Sigmoid colon (tissue), 6 donors: ENCODE measurements at regions not wholly inside any gene's neighbourhood (a gene's known extent, or its start where the extent isn't known, plus 50 kb on each side); places are given as distances from the start of the nearest gene placed in this dataset.
A peak's percentile ranks its signal among the peaks of the same experiment; 100 is the strongest.

Source experiments
- DNase-seq: peaks from one replicate; pipeline ENCODE4 v3.0.0-alpha.2; 2019
- H3K27ac ChIP-seq, 4 donors: fragments of 200-600 bp; sonication (generic); one replicate each; pipeline ENCODE4 v1.5.1; 2016 to 2019; ENCODE audit warnings: mild to moderate bottlenecking in 1 of 4
- H3K27me3 ChIP-seq, 3 donors: fragments of 200-600 bp; sonication (generic); one replicate each; pipeline ENCODE4 v1.5.1; 2019; ENCODE audit warnings: mild to moderate bottlenecking in 1 of 3
- H3K36me3 ChIP-seq, 4 donors: fragments of 200-600 bp; sonication (generic); one replicate each; pipeline ENCODE4 v1.5.1; 2016 to 2019
- H3K4me1 ChIP-seq, 4 donors: fragments of 200-600 bp; sonication (generic); one replicate each; pipeline ENCODE4 v1.5.1; 2017 to 2019
- H3K4me3 ChIP-seq, 4 donors: fragments of 200-600 bp; sonication (generic); one replicate each; pipeline ENCODE4 v1.5.1; 2017 to 2019; ENCODE audit warnings: mild to moderate bottlenecking in 2 of 4, moderate library complexity in 1 of 4
- H3K9me3 ChIP-seq, 4 donors: fragments of 200-600 bp in 3 of 4; sonication (generic) in 3 of 4; one replicate each; pipeline versions ENCODE4 v1.5.1 to v1.6.1; 2013 to 2019
- EP300 ChIP-seq, 4 donors: sonication (generic); formaldehyde crosslinking; IDR thresholded peaks; one replicate each; pipeline ENCODE4 v1.6.1; 2017; ENCODE audit warnings: antibody characterized with exemption in 4 of 4
- POLR2A ChIP-seq, 2 donors: fragments of 450-650 bp; IDR thresholded peaks; one replicate each; pipeline ENCODE4 v1.6.1; 2016; ENCODE audit warnings: antibody characterized with exemption in 2 of 2, mild to moderate bottlenecking in 2 of 2, moderate library complexity in 2 of 2
- POLR2AphosphoS5 ChIP-seq, 4 donors: sonication (generic); formaldehyde crosslinking; IDR thresholded peaks; one replicate each; pipeline ENCODE4 v1.6.1; 2017; ENCODE audit warnings: antibody characterized with exemption in 4 of 4
- WGBS, 2 donors: extraction: QIAGEN DNeasy Blood & Tissue Kit; methylation state at CpG; one replicate each; pipeline ENCODE4 v1.1.7; 2013; 5-methylcytosine and 5-hydroxymethylcytosine counted together
- intact Hi-C: fragments of 100-400 bp; cut with DNase I; formaldehyde crosslinking; loops from one replicate; pipeline ENCODE4 v1.15.1; 2023
- TF ChIP-seq, protein P1 (sequence below), 4 experiments: fragments of 450-650 bp in 3 of 4; fragments of 200-600 bp in 1 of 4; IDR thresholded peaks; one replicate each; pipeline ENCODE4 v1.5.1; 2016 to 2019; ENCODE audit warnings: antibody characterized with exemption in 4 of 4, mild to moderate bottlenecking in 3 of 4, moderate library complexity in 2 of 4
- donor health status: healthy with polysubstance abuse.
- donor health status: healthy.

DNA sequence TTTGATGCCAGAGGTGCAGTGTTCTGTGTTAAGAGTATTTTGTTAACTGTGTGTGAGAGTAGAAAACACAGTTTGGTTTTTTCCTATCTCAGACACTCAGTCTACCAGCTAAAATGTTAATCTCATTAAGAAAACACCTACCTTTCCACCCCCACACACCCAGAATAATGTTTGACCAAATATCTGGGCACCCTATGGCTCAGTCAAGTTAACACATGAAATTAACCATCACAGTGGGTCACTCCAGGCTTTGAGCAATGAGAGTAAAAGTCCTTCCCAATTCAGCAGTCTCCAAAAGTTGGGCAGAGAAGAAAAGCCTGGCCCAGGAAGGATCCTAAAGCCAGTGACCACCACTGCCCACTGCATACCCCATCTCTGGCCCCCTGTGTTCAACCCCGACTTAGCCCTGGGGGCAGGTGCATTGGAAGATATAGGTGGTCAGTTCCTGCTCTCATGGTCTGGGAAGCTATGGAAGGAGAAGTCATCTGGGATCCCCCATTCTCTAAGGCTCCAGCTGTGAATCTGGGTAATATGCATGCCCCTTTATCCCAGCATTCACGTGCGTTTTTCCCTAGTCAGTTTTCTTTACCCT lies 50.2 kb upstream of the CSF3R start:
- TF ChIP-seq EP300 (IDR thresholded peaks at IDR 0.05) (no peak), POLR2A (IDR thresholded peaks at IDR 0.05) (no peak), POLR2AphosphoS5 (IDR thresholded peaks at IDR 0.05) (no peak)
- TF ChIP-seq, protein P1, sequence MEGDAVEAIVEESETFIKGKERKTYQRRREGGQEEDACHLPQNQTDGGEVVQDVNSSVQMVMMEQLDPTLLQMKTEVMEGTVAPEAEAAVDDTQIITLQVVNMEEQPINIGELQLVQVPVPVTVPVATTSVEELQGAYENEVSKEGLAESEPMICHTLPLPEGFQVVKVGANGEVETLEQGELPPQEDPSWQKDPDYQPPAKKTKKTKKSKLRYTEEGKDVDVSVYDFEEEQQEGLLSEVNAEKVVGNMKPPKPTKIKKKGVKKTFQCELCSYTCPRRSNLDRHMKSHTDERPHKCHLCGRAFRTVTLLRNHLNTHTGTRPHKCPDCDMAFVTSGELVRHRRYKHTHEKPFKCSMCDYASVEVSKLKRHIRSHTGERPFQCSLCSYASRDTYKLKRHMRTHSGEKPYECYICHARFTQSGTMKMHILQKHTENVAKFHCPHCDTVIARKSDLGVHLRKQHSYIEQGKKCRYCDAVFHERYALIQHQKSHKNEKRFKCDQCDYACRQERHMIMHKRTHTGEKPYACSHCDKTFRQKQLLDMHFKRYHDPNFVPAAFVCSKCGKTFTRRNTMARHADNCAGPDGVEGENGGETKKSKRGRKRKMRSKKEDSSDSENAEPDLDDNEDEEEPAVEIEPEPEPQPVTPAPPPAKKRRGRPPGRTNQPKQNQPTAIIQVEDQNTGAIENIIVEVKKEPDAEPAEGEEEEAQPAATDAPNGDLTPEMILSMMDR (IDR thresholded peaks at IDR 0.05), result no peak
- WGBS, 2 donors, result 81 to 88% methylated on average over 3 of the region's 3 CpGs
- Histone ChIP-seq H3K27me3 (peaks cover 0 to 24% (median 4%) of the 10 kb centered on the region in 3 donors), H3K9me3 (peaks cover 0 to 2% (median 0%) of the 10 kb centered on the region in 4 donors), H3K4me1 (no peaks in the 10 kb centered on the region), H3K27ac (no peak overlapping the region), H3K4me3 (no peak overlapping the region), H3K36me3 (no peaks in the 10 kb centered on the region)
- peak; percentile 8 for DNase-seq
- intact Hi-C loops, result no loop called here
